ENCODE measurements at regions not wholly inside any gene's neighbourhood (a gene's known extent, or its start where the extent isn't known, plus 50 kb on each side); places are given as distances from the start of the nearest gene placed in this dataset.

- no peak for DNase-seq
Observed at GRCh38 chr5:89606939-89607534, 724.1 kb upstream of the MEF2C start.

DNA sequence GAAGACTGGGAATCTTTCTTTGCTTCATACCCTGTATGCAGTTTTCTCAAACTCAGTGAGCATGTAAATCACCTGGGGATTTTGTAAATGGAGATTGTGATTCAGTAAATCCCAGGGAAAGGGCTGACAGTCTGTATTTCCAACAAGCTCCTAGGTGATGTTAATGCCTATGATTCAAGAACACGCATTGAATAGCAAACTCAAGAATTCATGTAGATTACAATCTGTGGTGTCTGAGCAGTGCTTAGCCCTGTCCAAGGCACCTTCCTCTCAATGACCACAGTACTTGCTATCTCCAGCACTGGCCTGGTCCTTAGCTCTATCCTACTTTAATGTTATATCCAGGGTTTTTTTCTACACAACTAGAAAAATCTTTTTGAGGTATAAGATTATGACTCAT, 721.4 kb upstream of the MEF2C start:
- no peak for DNase-seq

GRCh38 chr5:89601880-89602279, 718.9 kb upstream of the MEF2C start:
- DNase-seq, result no peak

GRCh38 chr5:89597878-89598277, 714.9 kb upstream of the MEF2C start:
- DNase-seq, result no peak

- no peak for DNase-seq
Observed at GRCh38 chr5:89596821-89597220, 713.8 kb upstream of the MEF2C start.

GRCh38 chr5:89595056-89595455, 712.1 kb upstream of the MEF2C start:
- DNase-seq, result no peak

DNA sequence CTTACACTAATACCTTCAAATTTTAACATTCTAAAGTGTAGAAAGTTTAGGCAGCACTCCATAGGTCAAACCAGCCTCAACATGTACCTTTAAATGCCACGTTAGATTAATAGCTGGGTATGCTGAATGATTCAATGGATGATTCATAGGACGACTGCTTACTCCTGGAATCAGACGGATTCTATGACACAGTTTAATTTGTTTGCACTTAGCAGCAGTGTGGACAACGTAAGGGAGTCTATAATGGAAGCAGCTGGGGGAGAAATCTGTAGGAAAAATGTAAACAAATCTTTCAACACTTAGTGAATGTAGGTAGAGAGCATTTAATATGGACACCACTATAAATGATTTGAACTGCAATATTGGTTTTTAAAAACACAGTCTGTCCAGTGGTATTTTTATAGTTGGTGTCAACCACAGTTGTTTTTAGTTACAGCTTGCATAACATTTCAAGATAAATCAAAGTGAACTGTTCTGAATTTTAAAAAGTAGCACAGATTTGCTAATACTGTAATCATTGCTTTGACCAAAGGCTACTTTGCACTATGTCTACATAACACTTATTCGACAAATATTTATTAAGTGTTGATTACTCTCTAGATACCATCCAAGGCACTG, 701.5 kb upstream of the MEF2C start:
- no peak for DNase-seq

- DNase-seq, result no peak
Observed at GRCh38 chr5:89583534-89583933, 700.5 kb upstream of the MEF2C start.

- no peak for DNase-seq
Observed at GRCh38 chr5:89582768-89583339, 699.9 kb upstream of the MEF2C start.

GRCh38 chr5:89580976-89581375, 698.0 kb upstream of the MEF2C start:
- DNase-seq, result no peak

- DNase-seq, result no peak
Observed at GRCh38 chr5:89575319-89575718, 692.3 kb upstream of the MEF2C start.

GRCh38 chr5:89573345-89573744, 690.4 kb upstream of the MEF2C start:
- DNase-seq, result no peak

DNA sequence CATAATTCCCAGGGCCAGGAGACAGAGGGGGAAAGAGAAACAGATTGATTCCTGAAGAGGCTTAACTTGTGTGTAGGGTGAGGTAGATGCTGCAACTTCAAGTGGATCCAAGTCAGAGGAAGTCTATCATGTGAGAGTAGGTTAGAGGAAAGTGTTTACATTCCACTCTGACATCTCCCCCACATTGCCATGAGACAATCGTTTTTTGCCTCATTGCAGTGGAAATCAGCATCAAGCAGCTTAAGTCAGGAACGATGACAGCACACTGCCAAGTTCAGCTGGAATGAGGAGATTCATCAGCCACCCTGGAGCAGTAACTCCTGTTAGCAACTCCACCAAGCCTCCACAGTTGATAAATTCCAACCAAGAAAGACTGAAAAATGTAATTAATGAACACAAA, 689.7 kb upstream of the MEF2C start:
- DNase-seq, result no peak

DNA sequence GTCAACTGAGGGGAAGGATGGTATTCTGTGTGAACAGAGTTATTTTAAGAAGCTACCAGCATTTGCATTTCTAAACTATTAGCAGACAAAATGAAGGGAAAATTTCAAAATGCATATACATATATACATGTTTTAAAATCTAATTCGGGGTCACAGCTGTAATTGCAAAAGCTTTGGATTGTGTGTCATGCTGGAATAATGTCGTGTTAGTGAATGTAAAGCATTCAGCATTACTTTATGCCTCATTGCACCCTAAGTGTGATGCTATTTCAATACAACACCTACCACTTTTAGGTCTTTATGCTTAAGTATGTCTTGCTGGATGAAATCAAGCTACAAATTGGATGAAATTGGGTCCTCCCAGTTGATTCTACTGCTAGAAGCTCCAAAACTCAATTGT, 687.6 kb upstream of the MEF2C start:
- no peak for DNase-seq

DNA sequence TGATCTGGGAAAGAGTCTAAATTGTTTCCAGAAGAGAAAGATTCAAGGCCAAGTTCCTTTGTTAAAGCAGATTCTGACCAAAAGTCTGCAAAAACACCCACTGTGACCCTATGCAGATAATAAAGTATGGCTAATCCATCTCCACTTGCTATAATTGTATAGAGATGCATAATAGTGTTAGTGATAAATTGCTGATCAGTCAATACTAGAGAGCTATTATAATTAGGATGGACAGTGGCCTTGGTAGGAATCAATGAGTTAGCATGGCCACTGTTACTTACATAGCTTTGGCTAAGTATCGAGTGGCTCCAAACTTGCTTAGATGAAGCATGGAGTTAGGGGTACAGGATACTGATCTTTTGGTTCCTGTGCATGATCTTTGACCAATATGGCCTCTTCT, 683.4 kb upstream of the MEF2C start:
- DNase-seq, result no peak

DNA sequence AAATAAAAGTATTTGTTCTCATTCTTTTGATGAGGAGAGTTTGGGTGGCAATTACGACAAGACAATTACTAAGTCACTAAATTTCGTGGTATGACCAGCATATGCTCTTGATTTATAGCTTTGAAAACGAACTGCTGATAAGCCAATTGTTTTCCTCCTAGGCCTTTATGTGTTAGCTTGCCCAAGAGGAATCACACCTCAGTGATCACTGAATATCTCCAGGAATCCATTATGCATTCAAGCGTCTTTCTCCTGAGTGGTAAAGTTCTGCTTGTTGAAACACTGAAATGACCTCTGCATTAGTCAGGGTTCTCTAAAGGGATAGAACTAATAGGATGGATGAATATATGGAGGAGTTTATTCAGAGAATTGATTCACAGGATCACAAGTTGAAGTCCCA, 677.7 kb upstream of the MEF2C start:
- DNase-seq, result no peak

DNA sequence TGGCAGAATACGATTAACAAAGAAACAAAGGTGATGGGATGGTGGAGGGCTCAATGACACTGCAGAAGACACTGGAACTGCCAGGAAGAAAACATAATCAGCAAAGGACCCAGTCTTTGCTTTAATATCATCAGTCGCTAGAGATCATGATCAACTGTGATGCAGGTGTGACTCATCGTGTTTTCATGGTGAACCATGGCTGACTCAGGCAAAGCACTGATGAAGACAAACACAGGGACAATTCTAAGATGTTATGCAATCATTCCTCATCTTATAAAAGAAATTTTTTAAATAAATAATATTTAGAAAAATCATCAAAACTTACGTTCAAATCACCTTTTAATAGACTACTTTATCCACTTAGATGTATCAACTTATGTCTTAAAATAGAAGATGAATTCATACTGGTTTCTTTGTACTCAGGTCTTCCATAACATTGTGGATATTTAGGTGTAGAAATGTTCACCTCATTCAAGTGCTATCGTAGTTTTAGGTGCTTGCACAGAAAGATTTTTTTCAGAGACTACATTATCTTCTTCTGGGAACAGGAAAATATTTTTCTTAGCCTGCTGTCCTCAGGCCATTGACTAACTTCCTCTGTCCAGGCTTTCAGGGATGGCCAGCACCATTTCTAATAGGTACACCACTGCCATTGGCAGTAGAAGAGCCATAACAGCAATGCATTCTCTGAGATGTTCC, 673.4 kb upstream of the MEF2C start:
- no peak for DNase-seq

- DNase-seq, result no peak
Observed at GRCh38 chr5:89546657-89547056, 663.7 kb upstream of the MEF2C start.

- DNase-seq, result no peak
Observed at GRCh38 chr5:89545626-89546025, 662.6 kb upstream of the MEF2C start.

- no peak for DNase-seq
Observed at GRCh38 chr5:89545076-89545475, 662.1 kb upstream of the MEF2C start.

GRCh38 chr5:89542736-89543135, 659.8 kb upstream of the MEF2C start:
- no peak for DNase-seq

- DNase-seq, result no peak
Observed at GRCh38 chr5:89537800-89538199, 654.8 kb upstream of the MEF2C start.

GRCh38 chr5:89536020-89536419, 653.0 kb upstream of the MEF2C start:
- DNase-seq, result no peak

DNA sequence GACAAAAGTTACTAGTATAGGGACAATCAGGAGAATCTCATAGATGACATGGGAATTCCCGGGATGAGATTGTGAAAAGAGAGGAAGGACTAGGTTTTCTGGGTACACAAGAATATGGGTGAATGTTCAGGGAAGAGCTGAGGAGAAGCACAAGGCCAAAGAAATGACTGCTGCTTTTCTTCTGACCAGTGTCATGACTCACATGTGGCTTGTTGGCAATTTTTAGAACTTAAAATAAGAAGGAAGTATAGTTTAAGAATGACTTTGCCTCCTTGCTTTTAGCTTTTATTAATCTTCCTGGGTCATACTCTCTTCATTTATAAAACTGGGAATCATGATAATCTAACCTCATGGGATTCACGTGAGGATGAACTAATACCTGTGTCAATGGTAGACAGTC, 652.4 kb upstream of the MEF2C start:
- DNase-seq, result no peak

Data from COR-L47 (cell line).